Endothelial cell of umbilical vein (primary cell): ENCODE measurements at regions not wholly inside any gene's neighbourhood (a gene's known extent, or its start where the extent isn't known, plus 50 kb on each side); places are given as distances from the start of the nearest gene placed in this dataset.

ENCODE experiments used
- BruUV-seq: library from RNA; stranded (reverse); fragments of 400-500 nt; replicated peaks from 2 replicates; lab custom pipeline; 2021; lab: Mats Ljungman, UMichigan
- CTCF ChIA-PET: fragments of 300-600, 350-600 bp; sonication (Branson Sonifier 250); formaldehyde crosslinking; loops from one replicate; lab custom pipeline; 2021; ENCODE audit warnings: antibody characterized with exemption, inconsistent platforms; lab: Charles Lee
- POLR2A ChIA-PET: fragments of 300-600, 350-600 bp; sonication (Branson Sonifier 250); formaldehyde crosslinking; loops from one replicate; lab custom pipeline; 2021; ENCODE audit warnings: antibody characterized with exemption, inconsistent platforms; lab: Charles Lee
- DNase-seq: peaks from one replicate; pipeline ENCODE4 v3.0.0-alpha.2; 2011; ENCODE audit warnings: low read depth, low spot score
- FAIRE-seq: peaks from 2 replicates; lab custom pipeline; 2011; peaks lifted over from hg19 to GRCh38; lab: Jason Lieb, UNC
- H2AFZ ChIP-seq: 2 replicates; pipeline ENCODE4 v1.6.0; 2012; ENCODE audit warnings: low read depth, low read length, control low read depth, inconsistent platforms
- H3K27ac ChIP-seq: 2 replicates; pipeline ENCODE4 v1.5.1; 2011; ENCODE audit warnings: low read depth, mild to moderate bottlenecking, control low read depth, low read length, moderate library complexity; ENCODE audit not compliant: insufficient read depth
- H3K27me3 ChIP-seq, 2 experiments: 2 replicates each; pipeline versions ENCODE4 v1.6.0 to v1.6.1; 2011; ENCODE audit warnings: low read length in 2 of 2, mixed read lengths in 1 of 2; ENCODE audit not compliant: control insufficient read depth in 2 of 2, insufficient read depth in 2 of 2
- H3K36me3 ChIP-seq, 2 experiments: 2 replicates in 1 of 2; 3 replicates in 1 of 2; pipeline ENCODE4 v1.5.1; 2011; ENCODE audit warnings: low read length in 2 of 2, mild to moderate bottlenecking in 1 of 2, moderate library complexity in 1 of 2; ENCODE audit not compliant: control insufficient read depth in 2 of 2, insufficient read depth in 2 of 2; ENCODE audit errors: extremely low read depth in 1 of 2
- H3K4me1 ChIP-seq: 3 replicates; pipeline ENCODE4 v1.5.1; 2011; ENCODE audit warnings: mild to moderate bottlenecking, low read length; ENCODE audit not compliant: control insufficient read depth, insufficient read depth; ENCODE audit errors: extremely low read depth
- H3K4me2 ChIP-seq: 2 replicates; pipeline ENCODE4 v1.6.1; 2011; ENCODE audit warnings: low read length, control low read depth, mixed read lengths; ENCODE audit not compliant: insufficient read depth
- H3K4me3 ChIP-seq, 3 experiments: fragments of 200-600 bp in 1 of 3; sonication (generic), shearing (Covaris generic) in 1 of 3; replicated peaks in 1 of 3; 2 replicates each; pipeline ENCODE4 v1.5.1; 2011 to 2016; ENCODE audit warnings: control low read depth in 3 of 3, low read length in 3 of 3, mild to moderate bottlenecking in 2 of 3, inconsistent platforms in 1 of 3, low read depth in 1 of 3, moderate library complexity in 1 of 3; ENCODE audit not compliant: insufficient read depth in 1 of 3
- H3K79me2 ChIP-seq: 2 replicates; pipeline ENCODE4 v1.6.0; 2012; ENCODE audit warnings: low read length, inconsistent platforms; ENCODE audit not compliant: control insufficient read depth, insufficient read depth
- H3K9ac ChIP-seq: replicated peaks from 2 replicates; pipeline ENCODE3; 2011; ENCODE audit warnings: low read length, control low read depth; ENCODE audit not compliant: insufficient read depth; ENCODE audit errors: extremely low read depth
- H3K9me1 ChIP-seq: replicated peaks from 3 replicates; pipeline ENCODE4 v1.6.0; 2011; ENCODE audit warnings: mild to moderate bottlenecking, low read length; ENCODE audit not compliant: control insufficient read depth, insufficient read depth; ENCODE audit errors: extremely low read depth
- H3K9me3 ChIP-seq: replicated peaks from 2 replicates; pipeline ENCODE4 v1.5.1; 2012; ENCODE audit warnings: low read length, inconsistent platforms; ENCODE audit not compliant: control insufficient read depth, insufficient read depth
- H4K20me1 ChIP-seq: replicated peaks from 2 replicates; pipeline ENCODE3; 2011; ENCODE audit warnings: mild to moderate bottlenecking, low read length; ENCODE audit not compliant: control insufficient read depth, insufficient read depth; ENCODE audit errors: extremely low read depth
- EZH2 ChIP-seq: IDR thresholded peaks from 2 replicates; pipeline ENCODE4 v1.6.1; 2012; ENCODE audit warnings: borderline replicate concordance, low read depth, mild to moderate bottlenecking, moderate library complexity, low read length, inconsistent platforms; ENCODE audit not compliant: severe bottlenecking
- FOS ChIP-seq: IDR thresholded peaks from 2 replicates; pipeline ENCODE4 v1.6.1; 2011; ENCODE audit warnings: mild to moderate bottlenecking, low read length, moderate library complexity, borderline replicate concordance; ENCODE audit not compliant: insufficient read depth
- GATA2 ChIP-seq: IDR thresholded peaks from 2 replicates; pipeline ENCODE4 v1.7.0; 2011; ENCODE audit warnings: low read depth, mild to moderate bottlenecking, moderate library complexity, mixed read lengths, low read length; ENCODE audit not compliant: insufficient read length, insufficient read depth
- JUN ChIP-seq: IDR thresholded peaks from 2 replicates; pipeline ENCODE4 v1.6.1; 2011; ENCODE audit warnings: borderline replicate concordance, low read depth; ENCODE audit not compliant: insufficient read length, insufficient read depth
- MYC ChIP-seq: IDR thresholded peaks from one replicate; pipeline ENCODE4 v1.6.1; 2011; ENCODE audit warnings: mild to moderate bottlenecking, low read depth, low read length
- POLR2A ChIP-seq: IDR thresholded peaks from 2 replicates; pipeline ENCODE4 v1.6.1; 2012; ENCODE audit warnings: low read depth, mild to moderate bottlenecking, control low read depth, low read length
- POLR2AphosphoS5 ChIP-seq: IDR thresholded peaks from 2 replicates; pipeline ENCODE4 v1.6.1; 2012; ENCODE audit warnings: low read depth, mild to moderate bottlenecking, control low read depth, low read length, moderate library complexity; ENCODE audit not compliant: insufficient read depth
- dilution Hi-C: fragments of 300-500 bp; cut with MboI; formaldehyde crosslinking; loops from one replicate; pipeline ENCODE4 v1.15.0; 2019; ENCODE audit warnings: low sequenced_read_pairs; ENCODE audit not compliant: extremely low pct_ligation_motif_present
- intact Hi-C: fragments of 100-400 bp; cut with micrococcal nuclease; formaldehyde crosslinking; loops from one replicate; pipeline ENCODE4 v1.10.0; 2022
- TF ChIP-seq, protein P1 (sequence below): IDR thresholded peaks from 2 replicates; pipeline ENCODE4 v1.6.1; 2011; ENCODE audit not compliant: insufficient read depth, insufficient read length
- TF ChIP-seq, protein P2 (sequence below), 2 donors: IDR thresholded peaks; 1 replicate in 1 of 2; 2 replicates in 1 of 2; pipeline ENCODE4 v1.5.1; 2011; ENCODE audit warnings: low read length in 2 of 2, mild to moderate bottlenecking in 2 of 2, moderate library complexity in 2 of 2, control low read depth in 1 of 2, inconsistent platforms in 1 of 2, low read depth in 1 of 2; ENCODE audit not compliant: insufficient read depth in 1 of 2; ENCODE audit errors: extremely low read depth in 1 of 2

DNA sequence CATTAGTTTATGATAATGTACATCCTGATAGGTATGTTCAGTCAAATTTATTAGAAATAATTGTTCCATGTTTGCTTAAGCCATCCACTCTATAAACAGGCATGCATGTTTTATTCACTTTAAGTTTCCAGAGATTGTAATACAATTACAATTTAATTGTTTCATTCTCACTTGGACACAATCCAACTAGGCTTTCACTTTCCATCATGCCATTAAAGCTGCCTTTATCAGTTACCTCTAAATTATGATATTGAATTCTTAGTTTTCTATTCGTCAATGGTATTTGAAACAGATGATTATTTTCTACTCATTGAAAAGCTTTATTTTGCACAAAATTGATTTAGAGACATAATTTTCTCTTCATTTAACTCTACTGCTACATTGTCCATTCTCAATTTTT, 1196.3 kb downstream of the RAPGEF2 start:
- BruUV-seq = no TSS peak
- DNase-seq (no peak), FAIRE-seq (no peak)
- no peak overlapping the region for H2AFZ ChIP-seq
- H3K4me1 ChIP-seq = no peaks in the 10 kb centered on the region
- no peaks in the 10 kb centered on the region for H3K79me2 ChIP-seq
- dilution Hi-C loops = no loop called here
- H4K20me1 ChIP-seq = no peaks in the 10 kb centered on the region
- H3K9me3 ChIP-seq = peaks cover 2% of the 10 kb centered on the region
- CTCF ChIA-PET = no interaction called here
- H3K36me3 ChIP-seq = no peaks in the 10 kb centered on the region
- H3K27me3 ChIP-seq = no peaks in the 10 kb centered on the region
- H3K9ac ChIP-seq = no peak overlapping the region
- intact Hi-C loops = no loop called here
- POLR2A ChIA-PET = no interaction called here
- TF ChIP-seq GATA2 (no peak), JUN (no peak), FOS (no peak), POLR2A (no peak), POLR2AphosphoS5 (no peak), MYC (no peak), EZH2 (no peak)
- TF ChIP-seq, protein P1, sequence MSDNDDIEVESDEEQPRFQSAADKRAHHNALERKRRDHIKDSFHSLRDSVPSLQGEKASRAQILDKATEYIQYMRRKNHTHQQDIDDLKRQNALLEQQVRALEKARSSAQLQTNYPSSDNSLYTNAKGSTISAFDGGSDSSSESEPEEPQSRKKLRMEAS = no peak
- TF ChIP-seq, protein P2, sequence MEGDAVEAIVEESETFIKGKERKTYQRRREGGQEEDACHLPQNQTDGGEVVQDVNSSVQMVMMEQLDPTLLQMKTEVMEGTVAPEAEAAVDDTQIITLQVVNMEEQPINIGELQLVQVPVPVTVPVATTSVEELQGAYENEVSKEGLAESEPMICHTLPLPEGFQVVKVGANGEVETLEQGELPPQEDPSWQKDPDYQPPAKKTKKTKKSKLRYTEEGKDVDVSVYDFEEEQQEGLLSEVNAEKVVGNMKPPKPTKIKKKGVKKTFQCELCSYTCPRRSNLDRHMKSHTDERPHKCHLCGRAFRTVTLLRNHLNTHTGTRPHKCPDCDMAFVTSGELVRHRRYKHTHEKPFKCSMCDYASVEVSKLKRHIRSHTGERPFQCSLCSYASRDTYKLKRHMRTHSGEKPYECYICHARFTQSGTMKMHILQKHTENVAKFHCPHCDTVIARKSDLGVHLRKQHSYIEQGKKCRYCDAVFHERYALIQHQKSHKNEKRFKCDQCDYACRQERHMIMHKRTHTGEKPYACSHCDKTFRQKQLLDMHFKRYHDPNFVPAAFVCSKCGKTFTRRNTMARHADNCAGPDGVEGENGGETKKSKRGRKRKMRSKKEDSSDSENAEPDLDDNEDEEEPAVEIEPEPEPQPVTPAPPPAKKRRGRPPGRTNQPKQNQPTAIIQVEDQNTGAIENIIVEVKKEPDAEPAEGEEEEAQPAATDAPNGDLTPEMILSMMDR (IDR thresholded peaks at IDR 0.05; ENCODE audit: extremely low read depth in 1 of 2, insufficient read depth in 1 of 2, low read depth in 1 of 2, low read length in 2 of 2) = no peak
- no peak overlapping the region for H3K4me3 ChIP-seq
- H3K4me2 ChIP-seq = no peak overlapping the region
- H3K27ac ChIP-seq = no peak overlapping the region
- H3K9me1 ChIP-seq = no peaks in the 10 kb centered on the region
